Fibroblast of peridontal ligament (primary cell): ENCODE measurements at regions not wholly inside any gene's neighbourhood (a gene's known extent, or its start where the extent isn't known, plus 50 kb on each side); places are given as distances from the start of the nearest gene placed in this dataset.
A peak's percentile ranks its signal among the peaks of the same experiment; 100 is the strongest.

ENCODE experiments used
- DNase-seq: peaks from one replicate; pipeline ENCODE4 v3.0.0-alpha.2; 2010; ENCODE audit errors: extremely low read depth

GRCh38 chr7:132733860-132734259, 157.6 kb upstream of the PLXNA4 start:
- no peak for DNase-seq

DNA sequence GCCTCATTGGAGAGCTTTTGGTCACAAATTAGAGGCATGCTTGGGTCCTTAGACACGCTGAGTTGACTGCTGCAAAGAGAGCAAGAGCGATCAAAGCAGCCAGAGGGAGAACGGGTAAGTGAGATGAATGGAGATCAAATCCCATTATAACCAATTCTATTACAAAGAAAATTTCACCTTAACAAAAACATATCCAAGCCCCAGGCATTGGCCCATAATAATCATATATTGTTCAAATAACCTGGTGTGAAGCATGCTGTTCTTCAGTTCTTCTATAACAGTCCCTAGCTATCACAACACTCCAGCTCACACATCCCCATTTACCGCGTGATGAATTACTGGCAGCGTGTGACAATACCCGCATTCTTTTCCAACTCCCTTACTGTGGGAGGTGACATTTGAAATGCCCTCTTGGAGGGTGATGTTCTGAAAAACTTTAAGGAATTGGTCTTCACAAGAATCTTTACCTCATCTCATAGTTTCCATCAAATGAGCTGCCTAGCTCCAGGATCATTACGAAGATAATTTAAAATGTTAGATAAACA, 156.1 kb upstream of the PLXNA4 start:
- no peak for DNase-seq

DNA sequence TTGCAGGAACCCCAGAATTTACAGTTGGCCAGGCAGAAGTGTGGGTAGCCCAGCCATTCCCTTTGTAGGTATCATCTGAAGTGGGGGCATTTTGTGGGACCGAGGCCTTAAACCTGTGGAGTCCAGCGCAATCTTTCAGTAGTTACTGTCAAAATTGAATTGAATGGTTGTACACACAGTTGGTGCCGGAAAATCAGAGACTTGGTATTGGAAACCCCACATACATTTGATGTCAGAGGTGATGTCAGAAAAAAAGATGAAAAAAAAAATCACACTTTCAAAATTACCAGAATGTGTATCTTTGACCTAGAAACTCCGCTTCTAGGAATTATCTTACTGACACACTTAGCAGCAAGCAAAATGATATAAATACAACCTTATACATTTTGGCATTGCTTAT, 153.8 kb upstream of the PLXNA4 start:
- no peak for DNase-seq

DNA sequence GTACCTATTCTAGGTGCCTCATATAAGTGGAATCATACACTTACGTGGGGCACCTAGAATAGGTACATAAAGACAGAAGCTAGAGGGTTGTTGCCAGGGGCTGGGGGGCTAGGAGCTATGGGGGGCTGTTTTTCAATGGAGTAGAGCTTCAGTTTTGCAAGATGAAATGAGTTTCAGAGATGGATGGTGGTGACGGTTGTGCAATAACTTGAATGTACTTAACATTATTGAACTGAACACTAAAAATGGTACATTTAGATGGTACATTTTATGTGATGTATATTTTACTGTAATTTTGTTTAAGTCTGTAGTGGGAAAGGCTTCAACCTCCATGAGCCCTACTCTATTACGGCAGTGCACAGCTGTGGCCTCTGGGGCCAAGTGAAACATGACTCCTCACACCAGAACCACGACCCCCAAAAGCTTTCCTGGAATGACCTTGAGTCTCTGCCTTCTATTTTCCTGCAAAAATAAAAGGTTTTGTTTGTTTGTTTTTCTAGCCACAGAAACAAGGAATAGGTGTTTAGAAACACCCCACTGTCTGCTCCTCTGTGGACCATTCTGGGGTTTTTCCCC, 147.3 kb upstream of the PLXNA4 start:
- peak; percentile 49 for DNase-seq

DNA sequence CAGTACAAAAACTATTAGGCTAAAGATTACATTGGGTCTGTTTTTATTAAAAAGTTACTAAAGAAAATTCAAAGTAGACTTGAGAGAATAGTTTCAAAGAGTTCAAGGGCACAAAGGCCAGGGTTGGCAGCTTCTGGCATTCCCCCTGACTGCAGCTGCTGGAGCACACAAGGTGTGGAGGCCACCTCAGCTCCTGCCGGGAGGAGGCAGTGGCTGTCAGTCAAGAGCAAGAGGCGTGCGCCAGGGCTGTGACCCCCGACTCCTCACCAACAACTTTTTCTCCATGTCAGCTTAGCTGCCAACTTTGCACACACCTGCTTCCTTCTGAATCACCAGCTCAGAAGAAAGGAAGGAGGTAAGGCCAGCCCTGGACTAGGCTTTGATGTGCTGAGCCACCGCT, 144.6 kb upstream of the PLXNA4 start:
- DNase-seq, result no peak

- DNase-seq, result no peak
Measured at GRCh38 chr7:132713893-132714292, 137.6 kb upstream of the PLXNA4 start.

- peak; percentile 40 for DNase-seq
Measured at GRCh38 chr7:132709971-132710567, 133.8 kb upstream of the PLXNA4 start.

- no peak for DNase-seq
Measured at GRCh38 chr7:132708470-132708869, 132.2 kb upstream of the PLXNA4 start.

- DNase-seq, result peak; percentile 24
Measured at GRCh38 chr7:132705146-132705545, 128.9 kb upstream of the PLXNA4 start.

GRCh38 chr7:132703742-132704141, 127.5 kb upstream of the PLXNA4 start:
- DNase-seq, result no peak

- DNase-seq, result no peak
Measured at GRCh38 chr7:132697003-132697402, 120.7 kb upstream of the PLXNA4 start.

DNA sequence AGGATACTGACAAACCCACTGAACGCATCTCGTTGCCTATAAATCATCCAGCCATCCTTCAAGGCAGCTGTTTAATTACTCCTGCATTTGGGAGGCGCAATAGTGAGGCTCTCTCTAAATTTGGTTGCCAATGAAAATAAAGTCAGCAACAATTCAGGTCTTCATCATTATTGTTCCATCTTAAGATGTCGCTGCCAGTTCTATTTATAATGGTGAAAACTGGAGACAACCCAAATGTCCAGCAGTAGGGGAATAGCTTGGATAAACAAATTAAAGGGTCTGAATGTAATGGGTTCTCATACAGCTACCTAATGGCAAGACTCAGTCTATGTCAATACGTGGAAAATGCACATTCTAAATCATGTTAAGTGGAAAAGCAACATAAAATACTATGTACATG, 120.1 kb upstream of the PLXNA4 start:
- no peak for DNase-seq

DNA sequence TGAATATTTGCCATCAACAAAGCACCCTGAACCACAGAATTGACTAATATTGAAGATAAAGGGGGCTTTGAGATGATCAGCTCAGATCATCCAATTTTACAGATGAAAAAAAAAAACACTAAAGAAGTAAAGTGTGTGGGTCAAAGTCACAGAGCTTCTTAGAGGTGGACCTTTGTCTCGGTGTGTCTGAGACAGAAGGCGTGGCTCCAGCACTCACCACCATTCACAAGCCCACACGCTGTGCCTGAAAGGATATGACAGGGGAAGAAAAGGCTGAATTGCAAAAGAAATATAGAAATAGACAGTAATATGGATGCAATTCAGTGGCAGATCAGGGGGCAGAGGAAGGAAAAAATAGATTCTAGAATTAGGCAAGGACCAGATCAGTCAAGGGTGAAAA, 114.9 kb upstream of the PLXNA4 start:
- DNase-seq, result no peak

- DNase-seq, result no peak
Measured at GRCh38 chr7:132690174-132690573, 113.9 kb upstream of the PLXNA4 start.

DNA sequence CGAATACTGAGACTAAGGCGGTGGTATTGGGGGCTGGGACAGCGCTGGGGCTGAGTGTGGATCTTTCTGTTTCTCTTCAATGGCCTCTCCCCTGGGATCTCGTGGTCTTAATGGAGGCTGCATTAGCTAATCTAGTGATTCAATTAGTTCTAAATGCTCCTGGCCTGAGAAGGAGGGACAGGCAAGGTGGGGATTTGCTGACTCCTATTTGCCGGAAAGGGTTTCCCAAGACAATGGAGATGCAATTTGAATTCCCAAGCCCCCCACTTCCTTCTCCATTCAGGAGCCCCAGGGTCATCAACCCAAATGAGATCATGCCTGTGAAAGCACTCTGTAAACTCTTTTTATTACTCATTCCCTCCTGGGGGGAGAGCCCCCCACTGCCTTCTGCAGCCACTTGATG, 111.7 kb upstream of the PLXNA4 start:
- DNase-seq, result no peak

DNA sequence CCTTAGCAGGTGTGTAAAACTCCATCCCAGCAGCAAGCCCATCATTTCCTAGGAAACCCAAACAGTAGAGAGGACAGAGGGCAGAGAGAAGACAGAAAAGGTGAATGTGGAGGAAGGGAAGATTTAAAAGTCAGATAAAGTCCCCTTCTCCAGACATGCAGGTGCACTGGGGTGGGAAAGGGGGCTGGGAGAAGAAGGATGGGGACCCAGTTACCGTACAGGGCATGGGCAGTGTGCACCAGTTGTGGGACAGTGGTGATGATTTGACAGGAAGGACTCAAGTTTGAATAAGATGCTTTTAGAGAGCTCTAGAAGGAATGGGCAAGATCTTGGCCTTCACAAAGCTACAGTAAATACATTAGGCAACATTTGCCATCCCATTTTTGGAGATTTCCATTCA, 110.7 kb upstream of the PLXNA4 start:
- no peak for DNase-seq

GRCh38 chr7:132685277-132685676, 109.0 kb upstream of the PLXNA4 start:
- DNase-seq, result no peak

- peak; percentile 13 for DNase-seq
Measured at GRCh38 chr7:132683896-132684690, 107.8 kb upstream of the PLXNA4 start.

- DNase-seq, result no peak
Measured at GRCh38 chr7:132681951-132682350, 105.7 kb upstream of the PLXNA4 start.

DNA sequence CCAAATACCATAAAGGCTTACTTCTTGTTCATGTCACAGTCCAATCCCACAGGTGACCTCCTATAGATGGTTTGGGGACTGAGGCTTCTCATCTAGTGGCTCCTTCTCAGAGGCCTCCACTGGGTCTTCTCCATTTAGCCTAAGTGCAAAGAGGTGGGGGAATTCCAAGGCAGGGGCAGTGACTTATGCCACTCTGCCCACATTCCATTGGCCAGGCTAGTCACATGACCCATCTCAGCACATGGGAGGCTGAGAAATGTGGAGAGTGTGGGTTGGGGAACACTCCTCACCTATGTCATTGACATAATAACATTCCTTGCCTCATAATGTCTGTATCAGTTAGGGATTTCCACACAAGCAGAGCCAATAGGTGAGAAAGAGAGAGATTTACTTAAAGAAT, 104.3 kb upstream of the PLXNA4 start:
- no peak for DNase-seq

DNA sequence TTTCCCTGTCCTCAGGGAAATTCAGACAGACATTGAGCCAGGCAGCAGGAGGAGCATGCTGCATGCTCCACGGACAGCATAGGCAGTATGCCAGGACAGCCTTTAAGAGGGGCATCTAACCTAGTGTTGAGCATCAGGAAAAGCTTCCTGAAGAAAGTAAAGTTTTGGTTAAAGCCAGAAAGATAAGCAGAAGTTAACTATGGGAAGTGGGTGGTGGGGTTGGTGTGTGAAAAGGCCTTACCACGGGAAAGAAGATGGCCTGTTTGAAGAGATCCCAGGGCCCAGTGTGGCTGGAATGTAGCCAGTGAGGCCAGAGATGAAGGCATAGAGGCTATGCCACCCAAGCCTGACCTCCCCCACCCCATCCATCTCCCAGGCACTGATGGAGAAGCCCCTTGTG, 102.4 kb upstream of the PLXNA4 start:
- no peak for DNase-seq

DNA sequence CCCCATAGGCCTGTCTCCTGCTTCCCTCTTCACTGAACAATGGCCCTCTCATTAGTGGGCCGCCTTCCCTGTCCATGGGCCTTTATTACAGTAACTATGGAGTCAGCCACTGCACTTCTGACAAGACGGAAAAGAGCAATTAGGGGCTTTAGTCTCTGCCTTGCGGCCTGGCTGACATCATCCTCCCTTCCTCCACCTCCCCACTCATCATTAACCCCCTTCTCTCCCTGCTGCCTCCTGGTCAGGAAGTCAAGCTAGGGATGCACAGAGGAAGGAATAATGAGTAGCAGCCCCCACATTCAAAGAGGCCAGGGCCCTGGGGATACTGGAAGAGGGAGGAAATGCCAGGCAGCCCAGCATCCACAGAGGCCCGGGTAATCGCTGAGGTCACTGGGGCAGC, 101.6 kb upstream of the PLXNA4 start:
- no peak for DNase-seq
